T-helper 1 cell treated with Interleukin-12 subunit alpha and Interleukin-12 subunit beta and Interleukin-4 antibody, amounts not matched to agents 30 μg/mL and 1 μg/mL, for 36 hours (primary cell): ENCODE measurements at regions not wholly inside any gene's neighbourhood (a gene's known extent, or its start where the extent isn't known, plus 50 kb on each side); places are given as distances from the start of the nearest gene placed in this dataset.
A peak's percentile ranks its signal among the peaks of the same experiment; 100 is the strongest.

Experiments
- H3K27ac Mint-ChIP-seq: one replicate; pipeline ENCODE4 v1.8.0; 2021; ENCODE audit warnings: mild to moderate bottlenecking, mixed read lengths
- H3K27me3 Mint-ChIP-seq: one replicate; pipeline ENCODE4 v1.8.0; 2021; ENCODE audit warnings: low read depth, mixed read lengths
- H3K36me3 Mint-ChIP-seq: one replicate; pipeline ENCODE4 v1.8.0; 2021; ENCODE audit warnings: low read depth, mixed read lengths
- H3K4me1 Mint-ChIP-seq: one replicate; pipeline ENCODE4 v1.8.0; 2021; ENCODE audit warnings: low read depth, mixed read lengths
- H3K4me3 Mint-ChIP-seq: one replicate; pipeline ENCODE4 v1.8.0; 2021; ENCODE audit warnings: mild to moderate bottlenecking, moderate library complexity, mixed read lengths
- H3K9me3 Mint-ChIP-seq: one replicate; pipeline ENCODE4 v1.8.0; 2021; ENCODE audit warnings: mixed read lengths

- Mint-ChIP-seq H3K9me3 (peaks cover 23% of the 10 kb centered on the region), H3K36me3 (no peaks in the 10 kb centered on the region), H3K27me3 (no peaks in the 10 kb centered on the region), H3K27ac (no peak overlapping the region), H3K4me1 (peaks cover 4% of the 10 kb centered on the region), H3K4me3 (no peak overlapping the region)
Observed at GRCh38 chr13:88648598-88649373, 977.6 kb downstream of the SLITRK5 start.

DNA sequence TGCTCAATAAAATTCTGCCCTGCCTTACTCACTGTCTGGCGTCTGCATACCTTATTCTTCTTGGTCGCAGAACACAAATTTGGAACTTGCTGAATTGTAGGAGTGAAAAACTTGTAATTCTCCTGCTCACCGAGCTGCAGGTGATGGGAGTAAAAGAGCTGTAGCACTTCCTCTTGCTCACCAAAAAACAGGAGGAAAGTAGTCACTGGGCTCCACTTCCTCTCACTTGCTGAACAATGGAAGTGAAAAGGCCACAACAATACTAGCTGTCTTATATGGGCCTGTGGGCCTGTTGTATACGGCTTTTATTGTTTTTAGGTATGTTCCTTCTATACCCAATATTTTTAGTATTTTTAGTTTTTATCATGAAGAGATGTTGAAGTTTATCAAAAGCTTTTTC, 978.7 kb downstream of the SLITRK5 start:
- no peak overlapping the region for H3K4me3 Mint-ChIP-seq
- H3K36me3 Mint-ChIP-seq, result no peaks in the 10 kb centered on the region
- peaks cover 4% of the 10 kb centered on the region for H3K4me1 Mint-ChIP-seq
- H3K27ac Mint-ChIP-seq, result no peak overlapping the region
- H3K27me3 Mint-ChIP-seq, result no peaks in the 10 kb centered on the region
- peaks cover 23% of the 10 kb centered on the region for H3K9me3 Mint-ChIP-seq

- Mint-ChIP-seq H3K4me1 (peaks cover 4% of the 10 kb centered on the region), H3K27ac (no peak overlapping the region), H3K4me3 (no peak overlapping the region), H3K36me3 (no peaks in the 10 kb centered on the region), H3K9me3 (peaks cover 13% of the 10 kb centered on the region), H3K27me3 (no peaks in the 10 kb centered on the region)
Observed at GRCh38 chr13:88651531-88651930, 980.4 kb downstream of the SLITRK5 start.

GRCh38 chr13:88656751-88657150, 985.6 kb downstream of the SLITRK5 start:
- peaks cover 24% of the 10 kb centered on the region for H3K9me3 Mint-ChIP-seq
- H3K27ac Mint-ChIP-seq, result no peak overlapping the region
- H3K36me3 Mint-ChIP-seq, result peaks cover 3% of the 10 kb centered on the region
- no peaks in the 10 kb centered on the region for H3K4me1 Mint-ChIP-seq
- H3K4me3 Mint-ChIP-seq, result no peak overlapping the region
- H3K27me3 Mint-ChIP-seq, result no peaks in the 10 kb centered on the region

- Mint-ChIP-seq H3K36me3 (no peaks in the 10 kb centered on the region), H3K9me3 (peaks cover 11% of the 10 kb centered on the region), H3K4me3 (no peak overlapping the region), H3K27me3 (no peaks in the 10 kb centered on the region), H3K27ac (no peak overlapping the region), H3K4me1 (no peaks in the 10 kb centered on the region)
Observed at GRCh38 chr13:88670509-88670908, 999.3 kb downstream of the SLITRK5 start.

- no peak overlapping the region for H3K4me3 Mint-ChIP-seq
- no peaks in the 10 kb centered on the region for H3K4me1 Mint-ChIP-seq
- no peaks in the 10 kb centered on the region for H3K27me3 Mint-ChIP-seq
- H3K36me3 Mint-ChIP-seq, result no peaks in the 10 kb centered on the region
- H3K27ac Mint-ChIP-seq, result no peak overlapping the region
- peaks cover 12% of the 10 kb centered on the region for H3K9me3 Mint-ChIP-seq
Observed at GRCh38 chr13:88674841-88675240, 1003.7 kb downstream of the SLITRK5 start.

- Mint-ChIP-seq H3K27ac (no peak overlapping the region), H3K27me3 (no peaks in the 10 kb centered on the region), H3K9me3 (peaks cover 14% of the 10 kb centered on the region), H3K4me3 (no peak overlapping the region), H3K36me3 (no peaks in the 10 kb centered on the region), H3K4me1 (no peaks in the 10 kb centered on the region)
Observed at GRCh38 chr13:88675347-88675996, 1004.3 kb downstream of the SLITRK5 start.

DNA sequence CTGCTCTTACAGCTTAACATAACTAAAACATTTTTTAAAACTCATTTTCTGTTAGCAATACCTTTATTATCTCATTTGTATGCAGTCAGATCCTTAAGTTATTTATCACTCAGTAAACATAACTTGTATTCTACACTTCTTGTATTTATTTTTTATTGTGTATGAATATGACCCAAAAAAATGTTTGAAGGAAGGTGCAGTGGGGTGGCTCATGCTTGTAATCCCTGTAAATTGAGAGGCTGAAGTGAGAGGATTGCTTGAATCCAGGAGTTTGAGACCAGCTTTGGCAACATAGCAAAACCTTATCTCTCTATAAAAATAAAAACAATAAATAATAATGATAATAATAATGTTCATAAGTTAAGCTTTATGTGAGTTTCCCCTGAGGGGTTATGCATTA, 1004.8 kb downstream of the SLITRK5 start:
- H3K9me3 Mint-ChIP-seq, result peaks cover 14% of the 10 kb centered on the region
- H3K4me1 Mint-ChIP-seq, result no peaks in the 10 kb centered on the region
- H3K27ac Mint-ChIP-seq, result no peak overlapping the region
- no peak overlapping the region for H3K4me3 Mint-ChIP-seq
- no peaks in the 10 kb centered on the region for H3K36me3 Mint-ChIP-seq
- no peaks in the 10 kb centered on the region for H3K27me3 Mint-ChIP-seq

DNA sequence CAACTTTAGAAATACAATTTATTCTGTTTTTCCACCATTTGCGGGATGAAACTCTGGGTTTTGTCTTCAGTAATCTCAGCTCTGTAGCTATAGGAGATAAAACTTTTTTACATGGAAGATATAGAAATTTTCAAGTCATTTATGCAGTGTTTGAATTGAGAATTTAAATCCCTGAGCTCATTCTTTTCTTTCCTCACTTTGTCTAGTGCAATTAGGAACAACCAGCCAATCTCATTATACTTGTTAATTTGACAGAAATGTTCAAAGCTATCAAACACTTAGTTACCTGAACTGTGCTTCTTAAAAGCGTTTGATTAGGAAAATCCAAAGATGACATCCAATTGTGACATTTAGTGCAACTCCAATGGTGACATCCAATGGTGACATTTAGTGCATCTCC, 1014.3 kb downstream of the SLITRK5 start:
- H3K36me3 Mint-ChIP-seq, result no peaks in the 10 kb centered on the region
- no peak overlapping the region for H3K27ac Mint-ChIP-seq
- peaks cover 9% of the 10 kb centered on the region for H3K9me3 Mint-ChIP-seq
- no peaks in the 10 kb centered on the region for H3K27me3 Mint-ChIP-seq
- H3K4me3 Mint-ChIP-seq, result no peak overlapping the region
- H3K4me1 Mint-ChIP-seq, result no peaks in the 10 kb centered on the region

- Mint-ChIP-seq H3K27ac (no peak overlapping the region), H3K4me1 (peaks cover 2% of the 10 kb centered on the region), H3K36me3 (no peaks in the 10 kb centered on the region), H3K27me3 (no peaks in the 10 kb centered on the region), H3K4me3 (no peak overlapping the region), H3K9me3 (peaks cover 11% of the 10 kb centered on the region)
Observed at GRCh38 chr13:88701551-88701950, 1030.4 kb downstream of the SLITRK5 start.

- Mint-ChIP-seq H3K4me1 (peaks cover 3% of the 10 kb centered on the region), H3K27me3 (no peaks in the 10 kb centered on the region), H3K36me3 (no peaks in the 10 kb centered on the region), H3K9me3 (peaks cover 6% of the 10 kb centered on the region), H3K4me3 (peak overlapping the region; percentile 14), H3K27ac (no peak overlapping the region)
Observed at GRCh38 chr13:88704600-88705275, 1033.6 kb downstream of the SLITRK5 start.

GRCh38 chr13:88707646-88708045, 1036.5 kb downstream of the SLITRK5 start:
- Mint-ChIP-seq H3K36me3 (no peaks in the 10 kb centered on the region), H3K27me3 (no peaks in the 10 kb centered on the region), H3K9me3 (peaks cover 6% of the 10 kb centered on the region), H3K4me1 (peaks cover 3% of the 10 kb centered on the region), H3K4me3 (no peak overlapping the region), H3K27ac (no peak overlapping the region)

DNA sequence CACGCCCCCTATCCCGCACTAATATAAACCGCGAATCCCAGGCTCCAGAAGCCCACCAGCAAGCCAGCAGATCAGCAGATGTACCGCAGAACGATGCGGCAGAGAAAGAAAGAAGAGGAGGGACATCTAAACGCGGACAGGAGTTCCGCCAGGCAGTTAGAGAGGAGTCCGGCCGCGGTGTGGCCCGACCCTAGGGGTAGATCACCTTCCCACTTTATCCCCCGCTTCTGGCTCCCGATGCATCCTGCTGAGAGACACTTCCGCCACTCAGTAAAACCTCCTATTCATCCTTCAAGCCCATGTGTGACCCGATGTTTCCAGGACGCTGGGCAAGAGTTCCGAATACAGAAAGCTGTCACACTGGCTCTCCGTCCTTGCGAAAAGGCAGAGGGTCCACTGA, 1046.8 kb downstream of the SLITRK5 start:
- H3K27me3 Mint-ChIP-seq, result no peaks in the 10 kb centered on the region
- H3K36me3 Mint-ChIP-seq, result no peaks in the 10 kb centered on the region
- H3K27ac Mint-ChIP-seq, result no peak overlapping the region
- H3K4me3 Mint-ChIP-seq, result no peak overlapping the region
- no peaks in the 10 kb centered on the region for H3K4me1 Mint-ChIP-seq
- peaks cover 18% of the 10 kb centered on the region for H3K9me3 Mint-ChIP-seq

GRCh38 chr13:88718781-88719180, 1047.6 kb downstream of the SLITRK5 start:
- H3K36me3 Mint-ChIP-seq, result no peaks in the 10 kb centered on the region

DNA sequence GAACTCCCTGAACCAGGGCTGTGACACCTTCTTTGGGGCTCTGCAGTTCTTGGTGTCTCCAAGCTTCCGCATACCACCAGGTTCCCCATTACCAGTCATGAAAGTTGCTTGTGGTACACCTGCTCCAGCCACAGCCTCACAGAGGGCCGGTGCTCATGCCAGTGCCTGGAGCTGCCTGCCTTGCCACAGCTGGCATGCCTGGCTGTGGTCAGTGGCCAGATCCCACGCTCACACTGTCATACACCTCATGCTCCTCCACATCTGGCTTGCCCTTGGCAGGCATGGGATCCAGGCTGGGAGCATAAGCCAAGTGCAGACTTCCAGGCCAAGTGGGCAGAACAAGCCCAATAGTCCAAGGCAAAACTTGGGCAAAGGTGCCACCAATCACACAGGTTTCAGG, 1054.9 kb downstream of the SLITRK5 start:
- Mint-ChIP-seq H3K27me3 (no peaks in the 10 kb centered on the region), H3K9me3 (peaks cover 20% of the 10 kb centered on the region), H3K27ac (no peak overlapping the region), H3K36me3 (no peaks in the 10 kb centered on the region), H3K4me1 (no peaks in the 10 kb centered on the region), H3K4me3 (no peak overlapping the region)

More at GRCh38 chr13:88718781-88719180, 1047.6 kb downstream of the SLITRK5 start:
- H3K27ac Mint-ChIP-seq, result no peak overlapping the region
- no peak overlapping the region for H3K4me3 Mint-ChIP-seq
- no peaks in the 10 kb centered on the region for H3K27me3 Mint-ChIP-seq
- H3K4me1 Mint-ChIP-seq, result no peaks in the 10 kb centered on the region
- H3K9me3 Mint-ChIP-seq, result peaks cover 24% of the 10 kb centered on the region
